ENCODE measurements at regions not wholly inside any gene's neighbourhood (a gene's known extent, or its start where the extent isn't known, plus 50 kb on each side); places are given as distances from the start of the nearest gene placed in this dataset.

- H3K9ac ChIP-seq (ENCODE audit: low read depth, low read length) = no peak overlapping the region
- H3K36me3 ChIP-seq (ENCODE audit: insufficient read depth, low read length) = no peaks in the 10 kb centered on the region
- H3K9me3 ChIP-seq (ENCODE audit: control insufficient read depth, insufficient read depth, low read length) = no peaks in the 10 kb centered on the region
- H3K4me1 ChIP-seq (ENCODE audit: insufficient read depth, low read length) = peaks cover 8% of the 10 kb centered on the region; the same call in 1 of the 2 replicates
These were observed 147.2 kb upstream of the VSTM2B start for GRCh38 chr19:29378543-29379080.

- peaks cover 8% of the 10 kb centered on the region; the same call in 1 of the 2 replicates for H3K4me1 ChIP-seq (ENCODE audit: insufficient read depth, low read length)
- H3K9me3 ChIP-seq (ENCODE audit: control insufficient read depth, insufficient read depth, low read length) = no peaks in the 10 kb centered on the region
- H3K9ac ChIP-seq (ENCODE audit: low read depth, low read length) = no peak overlapping the region
- H3K36me3 ChIP-seq (ENCODE audit: insufficient read depth, low read length) = no peaks in the 10 kb centered on the region
These were observed 146.4 kb upstream of the VSTM2B start for GRCh38 chr19:29379257-29380021.

GRCh38 chr19:29380581-29380980 is 145.2 kb upstream of the VSTM2B start:
- H3K9me3 ChIP-seq (ENCODE audit: control insufficient read depth, insufficient read depth, low read length) = no peaks in the 10 kb centered on the region
- H3K9ac ChIP-seq (ENCODE audit: low read depth, low read length) = no peak overlapping the region
- peaks cover 8% of the 10 kb centered on the region; the same call in 1 of the 2 replicates for H3K4me1 ChIP-seq (ENCODE audit: insufficient read depth, low read length)
- H3K36me3 ChIP-seq (ENCODE audit: insufficient read depth, low read length) = no peaks in the 10 kb centered on the region

GRCh38 chr19:29381353-29382203 is 144.2 kb upstream of the VSTM2B start:
- H3K36me3 ChIP-seq (ENCODE audit: insufficient read depth, low read length) = no peaks in the 10 kb centered on the region
- no peaks in the 10 kb centered on the region for H3K9me3 ChIP-seq (ENCODE audit: control insufficient read depth, insufficient read depth, low read length)
- no peak overlapping the region for H3K9ac ChIP-seq (ENCODE audit: low read depth, low read length)
- H3K4me1 ChIP-seq (ENCODE audit: insufficient read depth, low read length) = peaks cover 8% of the 10 kb centered on the region; the same call in 1 of the 2 replicates

GRCh38 chr19:29383696-29384095 is 142.1 kb upstream of the VSTM2B start:
- peaks cover 8% of the 10 kb centered on the region; the same call in 1 of the 2 replicates for H3K4me1 ChIP-seq (ENCODE audit: insufficient read depth, low read length)
- no peaks in the 10 kb centered on the region for H3K9me3 ChIP-seq (ENCODE audit: control insufficient read depth, insufficient read depth, low read length)
- no peak overlapping the region for H3K9ac ChIP-seq (ENCODE audit: low read depth, low read length)
- no peaks in the 10 kb centered on the region for H3K36me3 ChIP-seq (ENCODE audit: insufficient read depth, low read length)

DNA sequence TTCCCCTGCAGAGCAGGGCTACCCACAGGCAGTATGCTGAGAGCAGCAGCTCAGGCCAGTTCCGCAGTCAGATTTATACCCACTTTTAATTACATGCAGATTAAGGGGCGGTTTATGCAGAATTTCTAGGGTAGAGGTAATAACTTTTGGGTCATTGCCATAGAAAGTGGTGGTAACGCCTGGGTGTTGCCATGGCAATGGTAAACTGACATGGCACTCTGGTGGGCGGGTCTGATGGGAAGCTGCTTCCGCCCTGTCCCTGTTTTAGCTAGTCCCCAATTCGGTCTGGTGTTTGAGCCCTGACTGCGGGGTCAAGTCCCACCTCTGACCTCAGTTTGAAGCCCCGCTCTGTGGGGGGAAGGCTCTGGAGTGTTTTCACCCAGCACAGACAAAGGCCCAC is 141.1 kb upstream of the VSTM2B start:
- Histone ChIP-seq H3K9ac (ENCODE audit: low read depth, low read length) (no peak overlapping the region), H3K4me1 (ENCODE audit: insufficient read depth, low read length) (peaks cover 7% of the 10 kb centered on the region; the same call in 1 of the 2 replicates), H3K9me3 (ENCODE audit: control insufficient read depth, insufficient read depth, low read length) (no peaks in the 10 kb centered on the region), H3K36me3 (ENCODE audit: insufficient read depth, low read length) (no peaks in the 10 kb centered on the region)

DNA sequence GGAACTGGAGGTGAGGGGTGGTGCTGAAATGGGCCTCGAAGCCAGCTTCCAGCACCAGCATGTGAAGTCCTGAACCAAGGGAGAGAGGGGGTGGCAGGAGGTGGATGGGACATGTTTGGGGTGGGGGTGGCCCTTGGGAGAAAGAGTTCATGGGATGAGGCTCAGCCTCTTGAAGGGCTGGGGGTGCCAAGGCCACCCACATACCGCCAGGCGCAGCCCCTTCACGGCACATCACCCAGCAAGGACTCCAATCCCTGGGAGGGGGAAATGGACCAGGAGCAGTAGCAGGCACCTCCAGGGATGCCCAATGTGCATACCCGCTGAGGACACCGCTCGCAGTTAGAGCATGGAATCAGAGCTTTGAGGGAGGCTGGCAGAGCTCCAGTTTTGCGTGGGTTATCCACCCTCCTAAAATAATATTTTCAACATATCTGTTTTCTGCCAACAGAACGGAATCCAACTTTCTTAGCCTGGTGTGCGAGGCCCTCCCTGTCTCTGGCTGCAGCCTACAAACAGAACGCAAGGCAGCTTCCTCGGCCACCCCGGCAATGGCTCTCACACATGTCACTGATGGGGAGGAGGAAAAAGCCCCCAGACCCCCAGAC is 140.5 kb upstream of the VSTM2B start:
- Histone ChIP-seq H3K9ac (ENCODE audit: low read depth, low read length) (no peak overlapping the region), H3K4me1 (ENCODE audit: insufficient read depth, low read length) (peaks cover under 1% of the 10 kb centered on the region; the same call in 1 of the 2 replicates), H3K36me3 (ENCODE audit: insufficient read depth, low read length) (no peaks in the 10 kb centered on the region), H3K9me3 (ENCODE audit: control insufficient read depth, insufficient read depth, low read length) (no peaks in the 10 kb centered on the region)

DNA sequence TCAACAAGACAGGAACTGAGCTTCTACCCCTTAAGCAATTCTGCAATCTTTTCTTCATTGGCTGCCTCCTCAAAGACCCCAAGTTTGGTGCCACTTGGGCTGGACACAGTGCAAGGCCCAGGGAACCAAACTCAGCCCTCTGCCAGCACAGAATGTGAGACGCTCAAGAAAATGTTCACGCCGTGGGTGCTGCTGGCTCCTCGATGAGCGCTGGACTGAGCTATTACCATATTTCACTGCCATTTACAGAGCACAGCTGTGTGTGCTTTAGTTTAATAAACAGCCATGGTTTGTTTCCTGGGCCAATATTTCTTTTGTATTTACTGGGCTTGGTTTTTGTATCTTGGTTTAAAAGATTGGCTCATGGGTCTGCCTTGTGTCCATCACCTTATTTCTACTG is 138.8 kb upstream of the VSTM2B start:
- Histone ChIP-seq H3K9ac (ENCODE audit: low read depth, low read length) (no peak overlapping the region), H3K9me3 (ENCODE audit: control insufficient read depth, insufficient read depth, low read length) (no peaks in the 10 kb centered on the region; the same call in 1 of the 2 replicates), H3K36me3 (ENCODE audit: insufficient read depth, low read length) (no peaks in the 10 kb centered on the region), H3K4me1 (ENCODE audit: insufficient read depth, low read length) (no peaks in the 10 kb centered on the region)

DNA sequence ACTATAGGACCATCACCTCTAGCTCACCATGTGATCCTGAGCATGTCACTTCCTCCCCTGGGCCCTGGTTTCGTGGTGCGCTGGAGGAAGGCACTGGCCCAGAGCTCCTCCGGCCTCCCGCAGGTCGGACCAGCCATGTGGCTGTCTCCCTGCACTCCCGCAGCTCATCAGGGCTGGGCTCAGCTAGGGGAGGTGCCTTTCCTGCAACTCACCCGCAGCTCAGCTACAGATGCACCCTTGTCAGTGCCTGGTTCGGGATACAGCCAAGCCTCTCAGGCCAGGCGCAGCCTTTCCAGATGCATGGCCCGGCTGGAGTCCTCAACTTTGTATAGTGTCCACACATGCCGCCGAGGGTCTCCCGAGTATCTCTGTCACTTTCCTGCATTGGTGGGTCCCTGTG is 138.2 kb upstream of the VSTM2B start:
- H3K9ac ChIP-seq (ENCODE audit: low read depth, low read length) = no peak overlapping the region
- no peaks in the 10 kb centered on the region; the same call in 1 of the 2 replicates for H3K9me3 ChIP-seq (ENCODE audit: control insufficient read depth, insufficient read depth, low read length)
- H3K4me1 ChIP-seq (ENCODE audit: insufficient read depth, low read length) = no peaks in the 10 kb centered on the region
- no peaks in the 10 kb centered on the region for H3K36me3 ChIP-seq (ENCODE audit: insufficient read depth, low read length)

- Histone ChIP-seq H3K9me3 (ENCODE audit: control insufficient read depth, insufficient read depth, low read length) (no peaks in the 10 kb centered on the region; the same call in 1 of the 2 replicates), H3K9ac (ENCODE audit: low read depth, low read length) (no peak overlapping the region), H3K4me1 (ENCODE audit: insufficient read depth, low read length) (0 out of 2 replicates have a peak, but pooled peaks cover 3% of the 10 kb centered on the region), H3K36me3 (ENCODE audit: insufficient read depth, low read length) (no peaks in the 10 kb centered on the region)
These were observed 136.3 kb upstream of the VSTM2B start for GRCh38 chr19:29389495-29389894.

DNA sequence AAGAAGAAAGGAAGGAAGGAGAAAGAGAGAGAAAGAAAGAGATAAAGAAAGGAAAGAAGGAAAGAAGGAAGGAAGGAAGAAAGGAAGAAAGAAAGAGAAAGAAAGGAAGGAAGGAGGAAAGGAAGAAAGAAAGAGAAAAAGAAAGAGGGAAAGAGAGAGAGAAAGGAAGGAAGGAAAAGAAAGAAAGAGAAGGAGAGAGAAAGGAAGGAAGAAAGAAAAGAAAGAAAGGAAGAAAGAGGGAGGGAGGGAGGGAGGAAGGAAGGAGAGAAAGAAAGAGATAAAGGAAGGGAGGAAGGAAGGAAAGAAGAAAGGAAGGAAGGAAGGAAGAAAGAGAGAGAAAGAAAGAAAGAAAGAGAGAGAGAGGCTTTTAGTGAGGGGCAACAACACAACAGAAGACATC is 135.1 kb upstream of the VSTM2B start:
- H3K9ac ChIP-seq (ENCODE audit: low read depth, low read length) = no peak overlapping the region
- H3K4me1 ChIP-seq (ENCODE audit: insufficient read depth, low read length) = 0 out of 2 replicates have a peak, but pooled peaks cover 3% of the 10 kb centered on the region
- no peaks in the 10 kb centered on the region for H3K36me3 ChIP-seq (ENCODE audit: insufficient read depth, low read length)
- no peaks in the 10 kb centered on the region; the same call in 1 of the 2 replicates for H3K9me3 ChIP-seq (ENCODE audit: control insufficient read depth, insufficient read depth, low read length)

GRCh38 chr19:29393915-29394460 is 131.8 kb upstream of the VSTM2B start:
- Histone ChIP-seq H3K9me3 (ENCODE audit: control insufficient read depth, insufficient read depth, low read length) (no peaks in the 10 kb centered on the region; the same call in 1 of the 2 replicates), H3K9ac (ENCODE audit: low read depth, low read length) (no peak overlapping the region), H3K36me3 (ENCODE audit: insufficient read depth, low read length) (no peaks in the 10 kb centered on the region), H3K4me1 (ENCODE audit: insufficient read depth, low read length) (0 out of 2 replicates have a peak, but pooled peaks cover 3% of the 10 kb centered on the region)

DNA sequence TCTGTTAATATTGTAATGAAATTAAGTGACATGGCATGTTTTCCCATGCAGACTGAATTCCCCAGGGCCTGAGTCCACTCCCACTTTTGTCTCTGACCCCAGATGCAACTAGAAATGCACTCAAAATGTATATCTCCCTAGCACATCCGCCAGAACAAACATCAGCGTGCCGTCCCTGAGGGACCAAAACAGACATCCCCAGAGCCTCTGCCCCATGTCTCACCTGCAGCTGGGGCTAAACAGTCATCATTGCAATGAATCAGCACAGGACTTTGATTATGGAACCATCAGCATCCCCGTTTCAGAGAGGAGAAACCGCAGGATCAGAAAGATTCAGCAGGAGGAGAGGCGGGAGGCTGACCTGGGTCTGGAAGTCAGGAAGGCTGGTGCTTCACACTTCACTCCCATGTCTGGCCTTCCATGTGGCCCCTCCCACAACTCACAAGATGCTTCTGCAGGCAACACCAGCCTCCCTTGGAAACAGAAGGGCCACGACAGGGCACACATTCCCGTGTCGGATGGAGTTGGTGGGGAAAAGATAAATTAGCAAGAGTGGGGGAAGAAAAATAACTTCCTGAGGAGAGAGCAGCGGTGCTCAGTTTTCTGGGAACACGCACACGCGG is 130.6 kb upstream of the VSTM2B start:
- Histone ChIP-seq H3K36me3 (ENCODE audit: insufficient read depth, low read length) (no peaks in the 10 kb centered on the region), H3K9ac (ENCODE audit: low read depth, low read length) (no peak overlapping the region), H3K9me3 (ENCODE audit: control insufficient read depth, insufficient read depth, low read length) (no peaks in the 10 kb centered on the region; the same call in 1 of the 2 replicates), H3K4me1 (ENCODE audit: insufficient read depth, low read length) (0 out of 2 replicates have a peak, but pooled peaks cover 3% of the 10 kb centered on the region)

All from ES-I3 (cell line).